Tibial nerve (tissue), 4 donors: ENCODE measurements at regions not wholly inside any gene's neighbourhood (a gene's known extent, or its start where the extent isn't known, plus 50 kb on each side); places are given as distances from the start of the nearest gene placed in this dataset.

Source experiments
- DNase-seq, 2 donors: peaks; one replicate each; pipeline ENCODE4 v3.0.0-alpha.2; 2019; ENCODE audit warnings: low spot score in 2 of 2
- H3K27ac ChIP-seq, 4 donors: fragments of 200-600 bp; sonication (generic) in 3 of 4; one replicate each; pipeline ENCODE4 v1.5.1; 2017 to 2019; ENCODE audit warnings: mild to moderate bottlenecking in 1 of 4
- H3K27me3 ChIP-seq, 2 donors: fragments of 200-600 bp; sonication (generic) in 1 of 2; one replicate each; pipeline versions ENCODE4 v1.5.1 to v1.6.0; 2017 to 2019
- H3K36me3 ChIP-seq, 3 donors: fragments of 200-600 bp; sonication (generic); one replicate each; pipeline ENCODE4 v1.5.1; 2018 to 2019
- H3K4me1 ChIP-seq, 4 donors: fragments of 200-600 bp; sonication (generic) in 3 of 4; one replicate each; pipeline ENCODE4 v1.5.1; 2017 to 2019
- H3K4me3 ChIP-seq, 4 donors: fragments of 200-600 bp; sonication (generic) in 3 of 4; one replicate each; pipeline ENCODE4 v1.5.1; 2017 to 2019; ENCODE audit warnings: mild to moderate bottlenecking in 1 of 4, moderate library complexity in 1 of 4
- H3K9me3 ChIP-seq, 4 donors: fragments of 200-600 bp; sonication (generic) in 3 of 4; one replicate each; pipeline ENCODE4 v1.5.1; 2017 to 2019
- EP300 ChIP-seq, 2 donors: sonication (generic); formaldehyde crosslinking; IDR thresholded peaks; one replicate each; pipeline ENCODE4 v1.6.1; 2017; ENCODE audit warnings: antibody characterized with exemption in 2 of 2, mild to moderate bottlenecking in 1 of 2
- POLR2A ChIP-seq, 2 donors: fragments of 450-650 bp; IDR thresholded peaks; one replicate each; pipeline ENCODE4 v1.6.1; 2017; ENCODE audit warnings: antibody characterized with exemption in 2 of 2, mild to moderate bottlenecking in 2 of 2, moderate library complexity in 2 of 2
- WGBS, 2 donors: methylation state at CpG; one replicate each; pipeline ENCODE4 v1.1.5; 2018; 5-methylcytosine and 5-hydroxymethylcytosine counted together
- TF ChIP-seq, protein P1 (sequence below), 5 experiments: fragments of 200-600 bp in 3 of 5; fragments of 450-650 bp in 2 of 5; sonication (generic) in 3 of 5; IDR thresholded peaks; one replicate each; pipeline ENCODE4 v1.5.1; 2016 to 2019; ENCODE audit warnings: antibody characterized with exemption in 5 of 5, mild to moderate bottlenecking in 3 of 5, moderate library complexity in 2 of 5

DNA sequence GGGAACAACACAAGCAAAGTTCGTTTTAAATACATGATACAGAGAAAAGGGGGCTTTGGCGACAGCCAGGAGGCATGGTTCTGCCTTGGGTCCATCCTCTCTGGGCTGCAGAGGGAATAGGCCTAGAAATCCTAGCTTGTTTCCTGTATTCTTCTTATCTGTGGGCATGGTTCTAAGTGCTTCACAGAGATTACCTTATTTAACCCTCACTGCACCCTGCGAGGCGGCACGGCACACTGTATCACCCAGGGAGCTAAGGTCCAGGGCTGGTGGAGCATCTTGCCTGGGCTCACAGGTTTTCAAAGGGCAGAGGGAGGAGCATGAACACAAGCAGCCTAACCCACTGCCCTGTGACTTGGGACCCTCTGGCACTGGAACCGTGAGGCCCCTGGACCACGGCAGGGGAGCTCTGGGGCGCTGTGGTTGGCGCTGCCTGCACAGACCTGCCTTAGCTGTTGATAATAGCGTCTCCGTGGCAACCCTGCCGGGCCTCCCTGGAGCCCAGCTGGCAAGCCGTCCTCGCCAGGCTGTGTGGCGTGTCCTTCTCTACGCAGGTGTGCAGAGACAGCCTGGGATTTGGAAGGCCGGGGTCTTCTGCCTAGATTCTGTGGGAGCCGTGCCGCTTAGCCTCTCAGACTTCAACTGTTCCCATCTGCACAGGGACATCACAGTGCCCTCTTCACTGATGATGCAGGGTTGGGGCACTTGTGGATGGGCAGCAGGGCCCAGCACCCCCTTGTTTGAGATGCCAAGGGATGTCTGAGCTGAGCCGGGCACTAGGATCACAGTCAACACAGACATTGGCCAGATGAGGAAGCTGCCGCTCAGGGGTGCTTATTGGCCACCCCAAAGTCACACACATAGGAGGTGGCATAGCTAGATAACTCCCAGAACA, 154.6 kb upstream of the TLE3 start:
- no peaks in the 10 kb centered on the region for H3K36me3 ChIP-seq
- H3K4me1 ChIP-seq = peaks cover 0 to 34% (median 2%) of the 10 kb centered on the region in 4 donors
- no peak overlapping the region for H3K4me3 ChIP-seq
- WGBS, 2 donors = 95 to 97% methylated on average over 13 to 19 of the region's 21 CpGs
- H3K27ac ChIP-seq = no peak overlapping the region
- TF ChIP-seq POLR2A (IDR thresholded peaks at IDR 0.05) (no peak), EP300 (IDR thresholded peaks at IDR 0.05) (no peak)
- TF ChIP-seq, protein P1, sequence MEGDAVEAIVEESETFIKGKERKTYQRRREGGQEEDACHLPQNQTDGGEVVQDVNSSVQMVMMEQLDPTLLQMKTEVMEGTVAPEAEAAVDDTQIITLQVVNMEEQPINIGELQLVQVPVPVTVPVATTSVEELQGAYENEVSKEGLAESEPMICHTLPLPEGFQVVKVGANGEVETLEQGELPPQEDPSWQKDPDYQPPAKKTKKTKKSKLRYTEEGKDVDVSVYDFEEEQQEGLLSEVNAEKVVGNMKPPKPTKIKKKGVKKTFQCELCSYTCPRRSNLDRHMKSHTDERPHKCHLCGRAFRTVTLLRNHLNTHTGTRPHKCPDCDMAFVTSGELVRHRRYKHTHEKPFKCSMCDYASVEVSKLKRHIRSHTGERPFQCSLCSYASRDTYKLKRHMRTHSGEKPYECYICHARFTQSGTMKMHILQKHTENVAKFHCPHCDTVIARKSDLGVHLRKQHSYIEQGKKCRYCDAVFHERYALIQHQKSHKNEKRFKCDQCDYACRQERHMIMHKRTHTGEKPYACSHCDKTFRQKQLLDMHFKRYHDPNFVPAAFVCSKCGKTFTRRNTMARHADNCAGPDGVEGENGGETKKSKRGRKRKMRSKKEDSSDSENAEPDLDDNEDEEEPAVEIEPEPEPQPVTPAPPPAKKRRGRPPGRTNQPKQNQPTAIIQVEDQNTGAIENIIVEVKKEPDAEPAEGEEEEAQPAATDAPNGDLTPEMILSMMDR (IDR thresholded peaks at IDR 0.05) = no peak
- no peak for DNase-seq
- no peaks in the 10 kb centered on the region for H3K27me3 ChIP-seq
- H3K9me3 ChIP-seq = no peaks in the 10 kb centered on the region

GRCh38 chr15:70251246-70251990, 153.7 kb upstream of the TLE3 start:
- peaks cover 0 to 40% (median 6%) of the 10 kb centered on the region in 4 donors for H3K4me1 ChIP-seq
- TF ChIP-seq, protein P1 (IDR thresholded peaks at IDR 0.05) = no peak
- TF ChIP-seq POLR2A (IDR thresholded peaks at IDR 0.05) = no peak
- TF ChIP-seq EP300 (IDR thresholded peaks at IDR 0.05) = no peak
- 83 to 91% methylated on average over 11 of the region's 11 CpGs for WGBS, 2 donors
- H3K36me3 ChIP-seq = no peaks in the 10 kb centered on the region
- no peak overlapping the region for H3K4me3 ChIP-seq
- no peak for DNase-seq
- no peaks in the 10 kb centered on the region for H3K9me3 ChIP-seq
- H3K27ac ChIP-seq = no peak overlapping the region
- H3K27me3 ChIP-seq = no peaks in the 10 kb centered on the region

- H3K9me3 ChIP-seq = no peaks in the 10 kb centered on the region
- H3K4me3 ChIP-seq = no peak overlapping the region
- no peaks in the 10 kb centered on the region for H3K36me3 ChIP-seq
- H3K27me3 ChIP-seq = no peaks in the 10 kb centered on the region
- no peak for DNase-seq
- no peak overlapping the region for H3K27ac ChIP-seq
- TF ChIP-seq EP300 (IDR thresholded peaks at IDR 0.05) = no peak
- TF ChIP-seq POLR2A (IDR thresholded peaks at IDR 0.05) = no peak
- TF ChIP-seq, protein P1 (IDR thresholded peaks at IDR 0.05) = no peak
- WGBS, 2 donors = 79 to 82% methylated on average over 25 to 27 of the region's 27 CpGs
- peaks cover 0 to 49% (median 9%) of the 10 kb centered on the region in 4 donors for H3K4me1 ChIP-seq
These were observed 152.8 kb upstream of the TLE3 start for GRCh38 chr15:70250208-70251201.

DNA sequence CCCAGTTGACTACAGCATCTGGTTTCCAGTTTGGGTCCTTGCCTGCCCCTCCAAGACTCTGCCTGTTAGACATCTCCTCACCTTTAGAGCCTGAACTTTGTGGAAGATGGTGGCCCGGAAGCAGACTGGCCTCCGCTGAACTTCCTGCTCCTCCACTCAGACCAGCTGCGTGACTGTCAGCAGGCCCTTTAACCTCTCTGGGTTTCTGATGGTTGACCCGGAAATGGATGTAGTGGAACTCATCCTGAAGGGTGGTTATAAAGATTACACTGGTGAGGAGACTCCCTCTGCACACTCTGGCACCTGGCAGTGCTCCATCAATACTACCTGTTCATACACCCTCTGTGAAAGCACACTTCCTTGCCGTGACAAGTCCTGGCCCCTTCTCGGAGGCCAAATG, 151.9 kb upstream of the TLE3 start:
- no peak for DNase-seq
- TF ChIP-seq, protein P1 (IDR thresholded peaks at IDR 0.05) = no peak
- H3K27me3 ChIP-seq = no peaks in the 10 kb centered on the region
- H3K4me3 ChIP-seq = no peak overlapping the region
- H3K9me3 ChIP-seq = no peaks in the 10 kb centered on the region
- H3K36me3 ChIP-seq = no peaks in the 10 kb centered on the region
- no peak overlapping the region for H3K27ac ChIP-seq
- peaks cover 0 to 47% (median 9%) of the 10 kb centered on the region in 4 donors for H3K4me1 ChIP-seq
- WGBS, 2 donors = 74 to 93% methylated on average over 6 of the region's 6 CpGs
